Activated naive CD8-positive, alpha-beta T cell (primary cell): ENCODE measurements at regions not wholly inside any gene's neighbourhood (a gene's known extent, or its start where the extent isn't known, plus 50 kb on each side); places are given as distances from the start of the nearest gene placed in this dataset.
"Not testable (repeated sequence)": the region's sequence is repeated elsewhere in the genome, so short reads cannot be mapped to it uniquely, and the experiment has no call there.

Experiments used
- H3K27ac Mint-ChIP-seq: one replicate; pipeline ENCODE4 v1.8.0; 2021; ENCODE audit warnings: mixed read lengths
- H3K27me3 Mint-ChIP-seq: one replicate; pipeline ENCODE4 v1.8.0; 2021; ENCODE audit warnings: mixed read lengths
- H3K36me3 Mint-ChIP-seq: one replicate; pipeline ENCODE4 v1.8.0; 2021; ENCODE audit warnings: mixed read lengths
- H3K4me1 Mint-ChIP-seq: one replicate; pipeline ENCODE4 v1.8.0; 2021; ENCODE audit warnings: low read depth, mixed read lengths
- H3K4me3 Mint-ChIP-seq: one replicate; pipeline ENCODE4 v1.8.0; 2021; ENCODE audit warnings: mild to moderate bottlenecking, mixed read lengths
- H3K9me3 Mint-ChIP-seq: one replicate; pipeline ENCODE4 v1.8.0; 2021; ENCODE audit warnings: low read depth, mixed read lengths

DNA sequence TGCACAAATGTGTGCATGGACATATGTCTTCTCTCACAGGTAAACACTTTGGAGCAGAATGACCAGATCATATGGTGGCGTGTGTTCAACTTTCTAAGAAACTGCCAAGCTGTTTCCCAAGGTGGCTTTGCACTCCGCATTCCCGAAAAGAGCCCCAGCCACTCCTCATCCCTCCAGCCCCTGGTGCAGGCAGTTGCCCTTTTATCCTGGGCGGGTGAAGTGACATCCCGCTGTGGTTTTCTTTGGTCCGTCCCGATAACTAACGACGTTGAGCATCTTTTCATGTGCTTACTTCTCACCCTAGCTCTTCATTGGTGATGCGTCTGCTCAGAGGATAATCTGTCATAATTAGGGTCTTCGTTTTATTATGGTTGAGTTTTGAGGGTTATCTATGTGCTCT lies 612.5 kb downstream of the MATN1 start:
- no peaks in the 10 kb centered on the region for H3K36me3 Mint-ChIP-seq
- H3K9me3 Mint-ChIP-seq = no peaks in the 10 kb centered on the region
- H3K4me1 Mint-ChIP-seq = no peaks in the 10 kb centered on the region
- H3K4me3 Mint-ChIP-seq = no peak overlapping the region
- peaks cover 36% of the 10 kb centered on the region for H3K27me3 Mint-ChIP-seq
- no peak overlapping the region for H3K27ac Mint-ChIP-seq

GRCh38 chr1:30109853-30110252 lies 613.5 kb downstream of the MATN1 start:
- H3K36me3 Mint-ChIP-seq = no peaks in the 10 kb centered on the region
- H3K4me3 Mint-ChIP-seq = no peak overlapping the region
- no peaks in the 10 kb centered on the region for H3K4me1 Mint-ChIP-seq
- no peaks in the 10 kb centered on the region for H3K9me3 Mint-ChIP-seq
- no peak overlapping the region for H3K27ac Mint-ChIP-seq
- peaks cover 36% of the 10 kb centered on the region for H3K27me3 Mint-ChIP-seq

GRCh38 chr1:30108186-30108585 lies 615.2 kb downstream of the MATN1 start:
- Mint-ChIP-seq H3K9me3 (no peaks in the 10 kb centered on the region), H3K27me3 (peaks cover 31% of the 10 kb centered on the region), H3K4me1 (no peaks in the 10 kb centered on the region), H3K4me3 (no peak overlapping the region), H3K27ac (no peak overlapping the region), H3K36me3 (no peaks in the 10 kb centered on the region)

DNA sequence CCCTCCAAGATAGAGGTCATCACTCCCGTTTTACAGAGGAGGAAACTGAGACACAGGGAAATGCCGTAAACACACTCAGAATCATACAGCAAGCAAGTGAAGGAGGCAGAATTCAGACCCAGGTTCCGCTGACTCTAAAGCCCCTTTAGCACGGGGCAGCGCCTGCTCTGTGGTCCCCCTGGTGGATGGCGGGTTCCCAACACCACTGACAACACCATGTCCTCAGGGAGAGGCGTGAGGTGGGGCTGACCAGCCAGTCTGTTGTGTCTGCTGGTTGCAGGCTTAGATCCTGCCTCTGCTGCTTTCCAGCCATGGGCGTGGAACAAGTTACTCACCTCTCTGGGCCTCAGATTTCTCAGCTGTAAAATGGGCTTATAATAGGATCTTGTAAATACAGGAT lies 617.3 kb downstream of the MATN1 start:
- no peaks in the 10 kb centered on the region for H3K9me3 Mint-ChIP-seq
- H3K27me3 Mint-ChIP-seq = peaks cover 22% of the 10 kb centered on the region
- H3K36me3 Mint-ChIP-seq = no peaks in the 10 kb centered on the region
- H3K4me1 Mint-ChIP-seq = no peaks in the 10 kb centered on the region
- H3K27ac Mint-ChIP-seq = no peak overlapping the region
- H3K4me3 Mint-ChIP-seq = no peak overlapping the region

DNA sequence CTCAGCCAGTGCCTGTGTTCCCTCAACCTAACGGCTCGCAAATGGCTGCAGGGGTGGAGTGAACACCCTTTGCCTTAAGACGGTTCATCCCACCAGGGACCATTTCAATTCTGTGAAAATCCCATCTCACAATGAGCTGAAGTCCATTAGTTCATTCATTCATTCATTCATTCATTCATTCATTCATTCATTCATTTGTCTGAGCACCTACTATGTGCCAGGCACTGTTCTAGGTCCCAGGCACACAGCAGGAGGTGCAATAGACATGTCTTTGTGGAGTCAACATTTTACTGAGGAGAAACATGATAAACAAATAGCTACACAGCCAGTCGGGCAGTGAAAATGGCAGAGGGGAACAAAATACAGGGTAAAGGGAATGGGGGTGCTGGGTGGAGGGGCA lies 618.8 kb downstream of the MATN1 start:
- peaks cover 12% of the 10 kb centered on the region for H3K27me3 Mint-ChIP-seq
- H3K4me3 Mint-ChIP-seq = no peak overlapping the region
- H3K27ac Mint-ChIP-seq = no peak overlapping the region
- H3K36me3 Mint-ChIP-seq = no peaks in the 10 kb centered on the region
- H3K9me3 Mint-ChIP-seq = no peaks in the 10 kb centered on the region
- no peaks in the 10 kb centered on the region for H3K4me1 Mint-ChIP-seq

GRCh38 chr1:30103708-30104411 lies 619.5 kb downstream of the MATN1 start:
- Mint-ChIP-seq H3K4me1 (no peaks in the 10 kb centered on the region), H3K27me3 (peaks cover 10% of the 10 kb centered on the region), H3K4me3 (no peak overlapping the region), H3K9me3 (no peaks in the 10 kb centered on the region), H3K36me3 (no peaks in the 10 kb centered on the region), H3K27ac (no peak overlapping the region)

- Mint-ChIP-seq H3K9me3 (no peaks in the 10 kb centered on the region), H3K27me3 (peaks cover 6% of the 10 kb centered on the region), H3K27ac (no peak overlapping the region), H3K4me1 (no peaks in the 10 kb centered on the region), H3K4me3 (no peak overlapping the region), H3K36me3 (no peaks in the 10 kb centered on the region)
These were observed 620.8 kb downstream of the MATN1 start for GRCh38 chr1:30102605-30103004.

- no peaks in the 10 kb centered on the region for H3K9me3 Mint-ChIP-seq
- H3K27ac Mint-ChIP-seq = no peak overlapping the region
- H3K4me1 Mint-ChIP-seq = no peaks in the 10 kb centered on the region
- H3K4me3 Mint-ChIP-seq = no peak overlapping the region
- peaks cover 2% of the 10 kb centered on the region for H3K27me3 Mint-ChIP-seq
- no peaks in the 10 kb centered on the region for H3K36me3 Mint-ChIP-seq
These were observed 621.7 kb downstream of the MATN1 start for GRCh38 chr1:30101487-30102227.

DNA sequence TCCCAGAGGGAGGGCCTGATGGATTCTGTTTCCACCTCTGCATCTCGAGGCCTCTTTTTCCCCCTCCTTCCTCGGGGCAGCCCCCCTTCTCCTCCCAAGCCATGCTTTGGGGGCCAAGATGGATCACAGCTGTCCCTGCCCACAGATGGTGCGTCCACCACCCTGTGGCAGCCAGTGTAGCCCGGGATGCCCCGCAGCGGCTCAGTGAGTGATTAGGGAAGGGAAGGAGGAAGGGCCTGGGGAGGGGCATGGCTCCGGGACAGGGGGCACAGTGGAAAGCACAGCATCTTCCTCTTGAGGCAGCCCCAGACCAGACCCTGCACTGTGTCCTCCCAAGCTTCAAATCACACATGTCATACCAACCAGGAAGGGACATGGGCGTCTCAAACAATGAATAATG lies 622.4 kb downstream of the MATN1 start:
- peaks cover 2% of the 10 kb centered on the region for H3K27me3 Mint-ChIP-seq
- H3K4me3 Mint-ChIP-seq = no peak overlapping the region
- H3K36me3 Mint-ChIP-seq = no peaks in the 10 kb centered on the region
- no peak overlapping the region for H3K27ac Mint-ChIP-seq
- no peaks in the 10 kb centered on the region for H3K4me1 Mint-ChIP-seq
- no peaks in the 10 kb centered on the region for H3K9me3 Mint-ChIP-seq

GRCh38 chr1:30100524-30100862 lies 622.9 kb downstream of the MATN1 start:
- H3K4me3 Mint-ChIP-seq = no peak overlapping the region
- H3K27ac Mint-ChIP-seq = no peak overlapping the region
- H3K4me1 Mint-ChIP-seq = no peaks in the 10 kb centered on the region
- peaks cover 2% of the 10 kb centered on the region for H3K27me3 Mint-ChIP-seq
- no peaks in the 10 kb centered on the region for H3K9me3 Mint-ChIP-seq
- no peaks in the 10 kb centered on the region for H3K36me3 Mint-ChIP-seq

GRCh38 chr1:30099587-30100523 lies 623.5 kb downstream of the MATN1 start:
- Mint-ChIP-seq H3K4me1 (no peaks in the 10 kb centered on the region), H3K36me3 (no peaks in the 10 kb centered on the region), H3K9me3 (no peaks in the 10 kb centered on the region), H3K27me3 (peaks cover 2% of the 10 kb centered on the region), H3K4me3 (no peak overlapping the region), H3K27ac (no peak overlapping the region)

GRCh38 chr1:30097851-30098250 lies 625.5 kb downstream of the MATN1 start:
- H3K27ac Mint-ChIP-seq, H3K4me1 Mint-ChIP-seq, H3K36me3 Mint-ChIP-seq, H3K27me3 Mint-ChIP-seq, H3K4me3 Mint-ChIP-seq, H3K9me3 Mint-ChIP-seq: not testable (repeated sequence)

GRCh38 chr1:30095451-30096025 lies 627.8 kb downstream of the MATN1 start:
- Mint-ChIP-seq H3K27ac (no peak overlapping the region), H3K27me3 (peaks cover 2% of the 10 kb centered on the region), H3K4me3 (no peak overlapping the region)

DNA sequence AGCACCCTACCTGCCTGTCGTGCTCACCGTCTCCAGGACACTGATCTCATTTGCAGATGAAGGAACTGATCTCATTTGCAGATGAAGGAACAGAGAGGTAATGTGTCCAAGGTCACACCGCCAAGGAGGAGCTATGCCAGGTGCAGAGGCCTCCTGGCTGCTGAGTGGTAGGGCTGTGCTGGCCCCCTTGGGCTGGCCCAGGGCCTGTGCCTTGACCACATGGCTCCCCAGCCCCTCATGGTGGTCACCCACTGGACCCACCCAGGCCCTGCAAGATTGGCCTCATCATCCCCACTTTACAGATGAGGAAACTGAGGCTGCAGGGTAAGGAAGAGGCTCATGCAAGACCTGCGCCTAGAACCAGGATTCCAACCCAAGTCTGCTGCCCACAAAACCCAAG lies 628.3 kb downstream of the MATN1 start:
- Mint-ChIP-seq H3K36me3 (no peaks in the 10 kb centered on the region), H3K9me3 (peaks cover 16% of the 10 kb centered on the region), H3K4me1 (no peaks in the 10 kb centered on the region), H3K4me3 (no peak overlapping the region), H3K27ac (no peak overlapping the region), H3K27me3 (peaks cover 1% of the 10 kb centered on the region)

More at GRCh38 chr1:30095451-30096025, 627.8 kb downstream of the MATN1 start:
- H3K36me3 Mint-ChIP-seq = no peaks in the 10 kb centered on the region
- no peaks in the 10 kb centered on the region for H3K4me1 Mint-ChIP-seq
- peaks cover 16% of the 10 kb centered on the region for H3K9me3 Mint-ChIP-seq
